Neural progenitor cell (in vitro differentiated cells): ENCODE measurements at regions not wholly inside any gene's neighbourhood (a gene's known extent, or its start where the extent isn't known, plus 50 kb on each side); places are given as distances from the start of the nearest gene placed in this dataset.

Experiments used
- EZH2 ChIP-seq: fragments of 200-600 bp; sonication (generic); IDR thresholded peaks from 2 replicates; pipeline ENCODE4 v1.6.1; 2017; ENCODE audit warnings: antibody characterized with exemption, mild to moderate bottlenecking, moderate library complexity
- TF ChIP-seq, protein P1 (sequence below): fragments of 200-600 bp; sonication (generic); IDR thresholded peaks from 2 replicates; pipeline ENCODE4 v1.5.1; 2017; ENCODE audit warnings: antibody characterized with exemption, mild to moderate bottlenecking

GRCh38 chr1:218712677-218713076, 367.5 kb downstream of the TGFB2 start:
- TF ChIP-seq, protein P1, sequence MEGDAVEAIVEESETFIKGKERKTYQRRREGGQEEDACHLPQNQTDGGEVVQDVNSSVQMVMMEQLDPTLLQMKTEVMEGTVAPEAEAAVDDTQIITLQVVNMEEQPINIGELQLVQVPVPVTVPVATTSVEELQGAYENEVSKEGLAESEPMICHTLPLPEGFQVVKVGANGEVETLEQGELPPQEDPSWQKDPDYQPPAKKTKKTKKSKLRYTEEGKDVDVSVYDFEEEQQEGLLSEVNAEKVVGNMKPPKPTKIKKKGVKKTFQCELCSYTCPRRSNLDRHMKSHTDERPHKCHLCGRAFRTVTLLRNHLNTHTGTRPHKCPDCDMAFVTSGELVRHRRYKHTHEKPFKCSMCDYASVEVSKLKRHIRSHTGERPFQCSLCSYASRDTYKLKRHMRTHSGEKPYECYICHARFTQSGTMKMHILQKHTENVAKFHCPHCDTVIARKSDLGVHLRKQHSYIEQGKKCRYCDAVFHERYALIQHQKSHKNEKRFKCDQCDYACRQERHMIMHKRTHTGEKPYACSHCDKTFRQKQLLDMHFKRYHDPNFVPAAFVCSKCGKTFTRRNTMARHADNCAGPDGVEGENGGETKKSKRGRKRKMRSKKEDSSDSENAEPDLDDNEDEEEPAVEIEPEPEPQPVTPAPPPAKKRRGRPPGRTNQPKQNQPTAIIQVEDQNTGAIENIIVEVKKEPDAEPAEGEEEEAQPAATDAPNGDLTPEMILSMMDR, result no peak
- TF ChIP-seq EZH2, result no peak
